ENCODE measurements at regions not wholly inside any gene's neighbourhood (a gene's known extent, or its start where the extent isn't known, plus 50 kb on each side); places are given as distances from the start of the nearest gene placed in this dataset.

GRCh38 chr3:162285259-162285658 is 788.7 kb downstream of the OTOL1 start (continued):
- TF ChIP-seq RELB (IDR thresholded peaks at IDR 0.05; ENCODE audit: low read depth) (no peak), POLR2AphosphoS5 (IDR thresholded peaks at IDR 0.05; ENCODE audit: low read length) (no peak), ATF2 (IDR thresholded peaks at IDR 0.05; ENCODE audit: low read length) (no peak), ZBED1 (IDR thresholded peaks at IDR 0.05; ENCODE audit: borderline replicate concordance) (no peak), SMC3 (IDR thresholded peaks at IDR 0.05; ENCODE audit: borderline replicate concordance, low read length) (no peak)

DNA sequence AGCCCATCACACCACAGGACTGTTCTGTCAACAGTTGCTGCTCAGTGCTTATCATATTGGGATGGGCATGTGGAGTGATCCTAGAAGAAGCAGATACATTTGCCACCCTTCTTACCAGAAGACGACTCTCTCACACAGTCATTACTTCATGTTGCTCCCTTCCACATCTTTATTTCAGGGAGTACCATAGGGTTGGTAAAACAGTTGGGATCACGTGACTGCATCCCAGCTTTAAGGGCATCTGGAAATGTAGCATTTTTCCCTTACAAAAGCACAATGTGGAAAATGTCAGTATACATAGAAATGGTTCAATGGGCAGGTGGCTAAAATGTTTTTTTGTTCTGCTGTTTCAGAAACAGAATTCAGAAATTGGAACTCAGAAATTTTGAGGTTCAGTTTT is 791.0 kb downstream of the OTOL1 start:
- Histone ChIP-seq H3K4me1 (ENCODE audit: control insufficient read depth, insufficient read depth, low read length) (no peaks in the 10 kb centered on the region), H3K27me3 (replicated peaks in 1 of 2; ENCODE audit: control insufficient read depth in 2 of 2, insufficient read depth in 2 of 2, low read length in 1 of 2) (no peaks in the 10 kb centered on the region), H3K4me3 (no peak overlapping the region), H4K20me1 (ENCODE audit: control insufficient read depth, insufficient read depth) (no peaks in the 10 kb centered on the region), H3K9me3 (replicated peaks; ENCODE audit: control insufficient read depth, insufficient read depth, low read length) (no peaks in the 10 kb centered on the region), H3K9ac (ENCODE audit: control insufficient read depth, insufficient read depth, low read length) (no peak overlapping the region), H3K36me3 (ENCODE audit: control insufficient read depth in 2 of 2, insufficient read depth in 2 of 2, low read length in 1 of 2) (no peaks in the 10 kb centered on the region), H3K27ac (ENCODE audit: control insufficient read depth, insufficient read depth) (no peak overlapping the region), H3K4me2 (ENCODE audit: control insufficient read depth, insufficient read depth) (no peak overlapping the region), H3K79me2 (ENCODE audit: control insufficient read depth, insufficient read depth, low read length) (no peaks in the 10 kb centered on the region), H2AFZ (ENCODE audit: control insufficient read depth, low read depth, low read length) (no peak overlapping the region)
- in situ Hi-C loops (cut with MboI) (no loop called here), intact Hi-C loops (cut with micrococcal nuclease; ENCODE audit: unreplicated experiment) (no loop called here)
- WGBS (ENCODE audit: insufficient coverage, insufficient replicate concordance, low lambda C conversion rate, missing lambda C conversion rate): 0% methylated on average over 2 of the region's 2 CpGs
- ChIA-PET CTCF (no interaction called here), RAD21 (ENCODE audit: unreplicated experiment) (no interaction called here), SMC1A (ENCODE audit: uncharacterized antibody, unreplicated experiment) (no interaction called here), POLR2A (no interaction called here)
- TF ChIP-seq STAT3 (IDR thresholded peaks at IDR 0.05; ENCODE audit: low read depth, low read length) (no peak), RAD51 (IDR thresholded peaks at IDR 0.05) (no peak), FOXK2 (IDR thresholded peaks at IDR 0.05) (no peak), PAX5 (IDR thresholded peaks at IDR 0.05; ENCODE audit: borderline replicate concordance, low read depth, low read length) (no peak), CREB1 (IDR thresholded peaks at IDR 0.05; ENCODE audit: low read depth) (no peak), ZZZ3 (IDR thresholded peaks at IDR 0.05; ENCODE audit: control insufficient read depth, insufficient read length, low read depth) (no peak), MEF2B (IDR thresholded peaks at IDR 0.05; ENCODE audit: partially characterized antibody, poor library complexity, severe bottlenecking) (no peak), POLR2AphosphoS2 (IDR thresholded peaks at IDR 0.05; ENCODE audit: low read depth, low read length) (no peak), TARDBP (IDR thresholded peaks at IDR 0.05; ENCODE audit: borderline replicate concordance) (no peak), MTA2 (IDR thresholded peaks at IDR 0.05; ENCODE audit: low read depth) (no peak), TAF1 (IDR thresholded peaks at IDR 0.05; ENCODE audit: borderline replicate concordance, low read depth, low read length) (no peak), HCFC1 (IDR thresholded peaks at IDR 0.05; ENCODE audit: low read length) (no peak)
- TF ChIP-seq, protein P1, sequence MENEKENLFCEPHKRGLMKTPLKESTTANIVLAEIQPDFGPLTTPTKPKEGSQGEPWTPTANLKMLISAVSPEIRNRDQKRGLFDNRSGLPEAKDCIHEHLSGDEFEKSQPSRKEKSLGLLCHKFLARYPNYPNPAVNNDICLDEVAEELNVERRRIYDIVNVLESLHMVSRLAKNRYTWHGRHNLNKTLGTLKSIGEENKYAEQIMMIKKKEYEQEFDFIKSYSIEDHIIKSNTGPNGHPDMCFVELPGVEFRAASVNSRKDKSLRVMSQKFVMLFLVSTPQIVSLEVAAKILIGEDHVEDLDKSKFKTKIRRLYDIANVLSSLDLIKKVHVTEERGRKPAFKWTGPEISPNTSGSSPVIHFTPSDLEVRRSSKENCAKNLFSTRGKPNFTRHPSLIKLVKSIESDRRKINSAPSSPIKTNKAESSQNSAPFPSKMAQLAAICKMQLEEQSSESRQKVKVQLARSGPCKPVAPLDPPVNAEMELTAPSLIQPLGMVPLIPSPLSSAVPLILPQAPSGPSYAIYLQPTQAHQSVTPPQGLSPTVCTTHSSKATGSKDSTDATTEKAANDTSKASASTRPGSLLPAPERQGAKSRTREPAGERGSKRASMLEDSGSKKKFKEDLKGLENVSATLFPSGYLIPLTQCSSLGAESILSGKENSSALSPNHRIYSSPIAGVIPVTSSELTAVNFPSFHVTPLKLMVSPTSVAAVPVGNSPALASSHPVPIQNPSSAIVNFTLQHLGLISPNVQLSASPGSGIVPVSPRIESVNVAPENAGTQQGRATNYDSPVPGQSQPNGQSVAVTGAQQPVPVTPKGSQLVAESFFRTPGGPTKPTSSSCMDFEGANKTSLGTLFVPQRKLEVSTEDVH (IDR thresholded peaks at IDR 0.05; ENCODE audit: low read depth, partially characterized antibody): no peak
- no peak for ATAC-seq
- BruUV-seq (replicated peaks): no TSS peak
- no peak for DNase-seq (ENCODE audit: low read depth, low spot score)
- FAIRE-seq: no peak
